Body of pancreas (tissue), 4 donors: ENCODE measurements at regions not wholly inside any gene's neighbourhood (a gene's known extent, or its start where the extent isn't known, plus 50 kb on each side); places are given as distances from the start of the nearest gene placed in this dataset.

Source experiments
- ATAC-seq: fragments of 150-250 bp; one replicate; pipeline ENCODE4 v1.9.1; 2016
- DNase-seq, 4 donors: peaks; one replicate each; pipeline ENCODE4 v3.0.0-alpha.2; 2019
- H3K27ac ChIP-seq, 4 donors: fragments of 200-600 bp; sonication (generic); 1 replicate in 3 of 4; 2 replicates in 1 of 4; pipeline versions ENCODE4 v1.5.1 to v1.6.1; 2016 to 2019; ENCODE audit warnings: mild to moderate bottlenecking in 1 of 4, mixed read lengths in 1 of 4, moderate library complexity in 1 of 4
- H3K27me3 ChIP-seq, 2 donors: fragments of 200-600 bp; sonication (generic); one replicate each; pipeline ENCODE4 v1.6.0; 2016; ENCODE audit warnings: mild to moderate bottlenecking in 1 of 2
- H3K36me3 ChIP-seq, 2 donors: fragments of 200-600 bp; sonication (generic); replicated peaks in 1 of 2; 2 replicates each; pipeline ENCODE4 v1.5.1; 2016; ENCODE audit warnings: low read depth in 2 of 2; ENCODE audit not compliant: insufficient read depth in 1 of 2
- H3K4me1 ChIP-seq: fragments of 200-600 bp; sonication (generic); one replicate; pipeline ENCODE4 v1.6.0; 2016
- H3K4me3 ChIP-seq, 2 donors: fragments of 200-600 bp; sonication (generic); 1 replicate in 1 of 2; 2 replicates in 1 of 2; pipeline ENCODE4 v1.5.1; 2016 to 2019
- H3K9me3 ChIP-seq, 3 donors: fragments of 200-600 bp; sonication (generic); 1 replicate in 2 of 3; 2 replicates in 1 of 3; pipeline ENCODE4 v1.5.1; 2016
- POLR2A ChIP-seq, 3 donors: fragments of 450-650 bp; IDR thresholded peaks; one replicate each; pipeline ENCODE4 v1.6.1; 2016; ENCODE audit warnings: antibody characterized with exemption in 3 of 3, mild to moderate bottlenecking in 2 of 3
- WGBS, 2 donors: methylation state at CpG; one replicate each; pipeline ENCODE4 v1.1.5; 2017; 5-methylcytosine and 5-hydroxymethylcytosine counted together
- intact Hi-C: fragments of 100-400 bp; cut with DNase I; formaldehyde crosslinking; loops from one replicate; pipeline ENCODE4 v1.15.1; 2023
- TF ChIP-seq, protein P1 (sequence below), 7 experiments: fragments of 450-650 bp in 4 of 7; fragments of 200-600 bp in 3 of 7; sonication (generic) in 3 of 7; IDR thresholded peaks; one replicate each; pipeline ENCODE4 v1.5.1; 2016 to 2019; ENCODE audit warnings: antibody characterized with exemption in 7 of 7

- no peaks in the 10 kb centered on the region for H3K27me3 ChIP-seq
- H3K4me1 ChIP-seq, result peaks cover 13% of the 10 kb centered on the region
- no peak overlapping the region for H3K4me3 ChIP-seq
- H3K36me3 ChIP-seq, result no peaks in the 10 kb centered on the region
- ATAC-seq (no peak), DNase-seq (no peak)
- H3K9me3 ChIP-seq, result no peaks in the 10 kb centered on the region
- intact Hi-C loops, result no loop called here
- TF ChIP-seq, protein P1, sequence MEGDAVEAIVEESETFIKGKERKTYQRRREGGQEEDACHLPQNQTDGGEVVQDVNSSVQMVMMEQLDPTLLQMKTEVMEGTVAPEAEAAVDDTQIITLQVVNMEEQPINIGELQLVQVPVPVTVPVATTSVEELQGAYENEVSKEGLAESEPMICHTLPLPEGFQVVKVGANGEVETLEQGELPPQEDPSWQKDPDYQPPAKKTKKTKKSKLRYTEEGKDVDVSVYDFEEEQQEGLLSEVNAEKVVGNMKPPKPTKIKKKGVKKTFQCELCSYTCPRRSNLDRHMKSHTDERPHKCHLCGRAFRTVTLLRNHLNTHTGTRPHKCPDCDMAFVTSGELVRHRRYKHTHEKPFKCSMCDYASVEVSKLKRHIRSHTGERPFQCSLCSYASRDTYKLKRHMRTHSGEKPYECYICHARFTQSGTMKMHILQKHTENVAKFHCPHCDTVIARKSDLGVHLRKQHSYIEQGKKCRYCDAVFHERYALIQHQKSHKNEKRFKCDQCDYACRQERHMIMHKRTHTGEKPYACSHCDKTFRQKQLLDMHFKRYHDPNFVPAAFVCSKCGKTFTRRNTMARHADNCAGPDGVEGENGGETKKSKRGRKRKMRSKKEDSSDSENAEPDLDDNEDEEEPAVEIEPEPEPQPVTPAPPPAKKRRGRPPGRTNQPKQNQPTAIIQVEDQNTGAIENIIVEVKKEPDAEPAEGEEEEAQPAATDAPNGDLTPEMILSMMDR (IDR thresholded peaks at IDR 0.05), result no peak
- 89 to 98% methylated on average over 7 of the region's 7 CpGs for WGBS, 2 donors
- H3K27ac ChIP-seq, result no peak overlapping the region
Observed at GRCh38 chr11:70614034-70614681, 215.8 kb downstream of the CTTN start.

GRCh38 chr11:70615036-70615875, 216.9 kb downstream of the CTTN start:
- DNase-seq, result no peak
- WGBS, 2 donors, result 95 to 96% methylated on average over 16 to 18 of the region's 18 CpGs
- no peaks in the 10 kb centered on the region for H3K9me3 ChIP-seq
- H3K4me1 ChIP-seq, result peaks cover 11% of the 10 kb centered on the region
- TF ChIP-seq, protein P1 (IDR thresholded peaks at IDR 0.05), result no peak
- no peak for TF ChIP-seq POLR2A (IDR thresholded peaks at IDR 0.05)
- no peak overlapping the region for H3K27ac ChIP-seq
- no peak overlapping the region for H3K4me3 ChIP-seq
- H3K27me3 ChIP-seq, result no peaks in the 10 kb centered on the region
- no peak for ATAC-seq
- H3K36me3 ChIP-seq, result no peaks in the 10 kb centered on the region
- intact Hi-C loops, result no loop called here

GRCh38 chr11:70616317-70616716, 218.0 kb downstream of the CTTN start:
- no peaks in the 10 kb centered on the region for H3K27me3 ChIP-seq
- H3K4me3 ChIP-seq, result no peak overlapping the region
- H3K27ac ChIP-seq, result no peak overlapping the region
- intact Hi-C loops, result no loop called here
- no peak for ATAC-seq
- TF ChIP-seq POLR2A (IDR thresholded peaks at IDR 0.05), result no peak
- TF ChIP-seq, protein P1 (IDR thresholded peaks at IDR 0.05), result no peak
- DNase-seq, result no peak
- H3K9me3 ChIP-seq, result no peaks in the 10 kb centered on the region
- H3K36me3 ChIP-seq, result no peaks in the 10 kb centered on the region
- H3K4me1 ChIP-seq, result peaks cover 3% of the 10 kb centered on the region
- WGBS, 2 donors, result 90 to 98% methylated on average over 6 to 7 of the region's 7 CpGs

GRCh38 chr11:70616938-70617654, 218.8 kb downstream of the CTTN start:
- H3K27me3 ChIP-seq, result no peaks in the 10 kb centered on the region
- WGBS, 2 donors, result 72 to 83% methylated on average over 12 of the region's 12 CpGs
- ATAC-seq, result no peak

More at GRCh38 chr11:70616938-70617654, 218.8 kb downstream of the CTTN start:
- H3K4me3 ChIP-seq, result no peak overlapping the region
- no peaks in the 10 kb centered on the region for H3K9me3 ChIP-seq
- TF ChIP-seq, protein P1 (IDR thresholded peaks at IDR 0.05), result no peak
- TF ChIP-seq POLR2A (IDR thresholded peaks at IDR 0.05), result no peak
- DNase-seq, result no peak
- no peaks in the 10 kb centered on the region for H3K36me3 ChIP-seq
- no peaks in the 10 kb centered on the region for H3K4me1 ChIP-seq
- intact Hi-C loops, result no loop called here
- H3K27ac ChIP-seq, result no peak overlapping the region
